ENCODE measurements at regions not wholly inside any gene's neighbourhood (a gene's known extent, or its start where the extent isn't known, plus 50 kb on each side); places are given as distances from the start of the nearest gene placed in this dataset.

GRCh38 chr18:71939483-71939882 lies 604.7 kb downstream of the CBLN2 start:
- ChIA-PET POLR2A (no interaction called here), CTCF (ENCODE audit: low intra/inter-chr PET ratio, low total read pairs) (no interaction called here)
- Histone ChIP-seq H3K4me2 (ENCODE audit: low read depth, low read length) (no peak overlapping the region), H3K27me3 (ENCODE audit: control insufficient read depth in 1 of 2, insufficient read depth in 2 of 2, low read length in 2 of 2) (no peaks in the 10 kb centered on the region), H3K4me3 (replicated peaks in 1 of 3; ENCODE audit: insufficient read depth in 1 of 3, low read depth in 2 of 3, low read length in 3 of 3) (no peak overlapping the region), H3K9me3 (ENCODE audit: low read length) (no peaks in the 10 kb centered on the region), H4K20me1 (ENCODE audit: insufficient read depth, low read length) (no peaks in the 10 kb centered on the region), H3K9ac (ENCODE audit: insufficient read depth, low read depth, low read length) (no peak overlapping the region), H3K36me3 (replicated peaks in 1 of 2; ENCODE audit: control insufficient read depth in 1 of 2, insufficient read depth in 2 of 2, low read length in 2 of 2) (no peaks in the 10 kb centered on the region), H2AFZ (ENCODE audit: low read length) (no peak overlapping the region), H3K4me1 (ENCODE audit: insufficient read depth, low read length) (no peaks in the 10 kb centered on the region), H3K79me2 (ENCODE audit: insufficient read depth, low read length) (no peaks in the 10 kb centered on the region), H3K27ac (ENCODE audit: extremely low read length, insufficient read depth, low read length) (no peak overlapping the region)
- BruUV-seq (replicated peaks) = no TSS peak
- in situ Hi-C loops (cut with HindIII; ENCODE audit: extremely low pct_ligation_motif_present, low pct_unique_long_range_greater_than_20kb) = no loop called here
- no peak for FAIRE-seq
- DNase-seq (ENCODE audit: low spot score) = no peak
- peak; percentile 85 for TF ChIP-seq MAFF (IDR thresholded peaks at IDR 0.05; ENCODE audit: low read depth, low read length)
- peak; percentile 76 to 93 for TF ChIP-seq MAFK (conservative IDR thresholded peaks at IDR 0.05 in 1 of 2, IDR thresholded peaks at IDR 0.05 in 1 of 2; ENCODE audit: low read length in 2 of 2)
- no peak for TF ChIP-seq CBFB (CRISPR knock-in tag; IDR thresholded peaks at IDR 0.05)
- intact Hi-C loops (cut with micrococcal nuclease; ENCODE audit: unreplicated experiment) = no loop called here
- no peak for ATAC-seq

GRCh38 chr18:71936744-71937143 lies 607.4 kb downstream of the CBLN2 start:
- no peaks in the 10 kb centered on the region for H3K27me3 ChIP-seq (ENCODE audit: control insufficient read depth in 1 of 2, insufficient read depth in 2 of 2, low read length in 2 of 2)
- H3K36me3 ChIP-seq (replicated peaks in 1 of 2; ENCODE audit: control insufficient read depth in 1 of 2, insufficient read depth in 2 of 2, low read length in 2 of 2) = no peaks in the 10 kb centered on the region
- FAIRE-seq = no peak
- no peaks in the 10 kb centered on the region for H3K9me3 ChIP-seq (ENCODE audit: low read length)
- no peak for DNase-seq (ENCODE audit: low spot score)
- H2AFZ ChIP-seq (ENCODE audit: low read length) = no peak overlapping the region
- ChIA-PET CTCF (ENCODE audit: low intra/inter-chr PET ratio, low total read pairs) (no interaction called here), POLR2A (no interaction called here)
- H3K4me3 ChIP-seq (replicated peaks in 1 of 3; ENCODE audit: insufficient read depth in 1 of 3, low read depth in 2 of 3, low read length in 3 of 3) = no peak overlapping the region
- H3K9ac ChIP-seq (ENCODE audit: insufficient read depth, low read depth, low read length) = no peak overlapping the region
- intact Hi-C loops (cut with micrococcal nuclease; ENCODE audit: unreplicated experiment) (no loop called here), in situ Hi-C loops (cut with HindIII; ENCODE audit: extremely low pct_ligation_motif_present, low pct_unique_long_range_greater_than_20kb) (no loop called here)
- no peaks in the 10 kb centered on the region for H3K4me1 ChIP-seq (ENCODE audit: insufficient read depth, low read length)
- H3K4me2 ChIP-seq (ENCODE audit: low read depth, low read length) = no peak overlapping the region
- WGBS (ENCODE audit: low lambda C conversion rate) = 3% methylated on average over 2 of the region's 2 CpGs
- BruUV-seq (replicated peaks) = no TSS peak
- ATAC-seq = no peak
- no peaks in the 10 kb centered on the region for H4K20me1 ChIP-seq (ENCODE audit: insufficient read depth, low read length)
- no peak overlapping the region for H3K27ac ChIP-seq (ENCODE audit: extremely low read length, insufficient read depth, low read length)
- H3K79me2 ChIP-seq (ENCODE audit: insufficient read depth, low read length) = no peaks in the 10 kb centered on the region
- TF ChIP-seq MLX (CRISPR knock-in tag; IDR thresholded peaks at IDR 0.05) = no peak
- TF ChIP-seq ISX (CRISPR knock-in tag; conservative IDR thresholded peaks at IDR 0.05) = no peak
- no peak for TF ChIP-seq CEBPZ (IDR thresholded peaks at IDR 0.05; ENCODE audit: low read length)
- no peak for TF ChIP-seq MEF2D (CRISPR knock-in tag; IDR thresholded peaks at IDR 0.05)
- TF ChIP-seq ZC3H13 (CRISPR knock-in tag; IDR thresholded peaks at IDR 0.05) = no peak
- no peak for TF ChIP-seq ZNF160 (CRISPR knock-in tag; IDR thresholded peaks at IDR 0.05)
- no peak for TF ChIP-seq ZNF775 (CRISPR knock-in tag; IDR thresholded peaks at IDR 0.05; ENCODE audit: borderline replicate concordance)
- no peak for TF ChIP-seq POGZ (CRISPR knock-in tag; IDR thresholded peaks at IDR 0.05)
- TF ChIP-seq ZNF275 (CRISPR knock-in tag; IDR thresholded peaks at IDR 0.05; ENCODE audit: borderline replicate concordance) = no peak
- TF ChIP-seq HINFP (CRISPR knock-in tag; IDR thresholded peaks at IDR 0.05; ENCODE audit: low read depth) = no peak
- no peak for TF ChIP-seq SSRP1 (CRISPR knock-in tag; IDR thresholded peaks at IDR 0.05)

Measured in HepG2 (cell line).